Epithelial cell of proximal tubule (primary cell): ENCODE measurements at regions not wholly inside any gene's neighbourhood (a gene's known extent, or its start where the extent isn't known, plus 50 kb on each side); places are given as distances from the start of the nearest gene placed in this dataset.
A peak's percentile ranks its signal among the peaks of the same experiment; 100 is the strongest.

Experiments used
- DNase-seq: peaks from one replicate; pipeline ENCODE4 v3.0.0-alpha.2; 2011; ENCODE audit warnings: low read depth
- H3K4me3 ChIP-seq: 2 replicates; pipeline ENCODE4 v1.5.1; 2011; ENCODE audit warnings: low read depth, mild to moderate bottlenecking, low read length
- TF ChIP-seq, protein P1 (sequence below): conservative IDR thresholded peaks from 2 replicates; pipeline ENCODE4 v1.5.1; 2012; ENCODE audit warnings: low read depth, mild to moderate bottlenecking, low read length

DNA sequence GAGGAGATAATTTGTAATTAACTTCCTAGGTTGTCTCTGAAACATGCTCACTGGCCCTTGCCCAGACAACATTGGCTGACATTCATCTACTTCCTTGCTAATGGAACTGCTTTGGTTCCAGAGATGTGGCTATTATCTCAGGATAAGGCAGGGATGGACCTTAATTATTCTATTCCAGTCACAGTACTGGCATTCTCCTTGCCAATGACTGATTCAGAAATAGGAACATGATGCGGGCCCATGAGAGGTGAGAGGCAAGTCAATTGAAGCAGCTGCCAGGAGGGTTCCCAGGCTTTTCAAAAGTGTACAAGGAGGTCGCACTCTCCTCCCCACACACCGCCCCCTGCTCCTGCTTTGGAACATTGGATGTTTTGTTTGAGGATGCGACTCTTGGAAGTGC is 109.6 kb upstream of the DGKB start:
- TF ChIP-seq, protein P1, sequence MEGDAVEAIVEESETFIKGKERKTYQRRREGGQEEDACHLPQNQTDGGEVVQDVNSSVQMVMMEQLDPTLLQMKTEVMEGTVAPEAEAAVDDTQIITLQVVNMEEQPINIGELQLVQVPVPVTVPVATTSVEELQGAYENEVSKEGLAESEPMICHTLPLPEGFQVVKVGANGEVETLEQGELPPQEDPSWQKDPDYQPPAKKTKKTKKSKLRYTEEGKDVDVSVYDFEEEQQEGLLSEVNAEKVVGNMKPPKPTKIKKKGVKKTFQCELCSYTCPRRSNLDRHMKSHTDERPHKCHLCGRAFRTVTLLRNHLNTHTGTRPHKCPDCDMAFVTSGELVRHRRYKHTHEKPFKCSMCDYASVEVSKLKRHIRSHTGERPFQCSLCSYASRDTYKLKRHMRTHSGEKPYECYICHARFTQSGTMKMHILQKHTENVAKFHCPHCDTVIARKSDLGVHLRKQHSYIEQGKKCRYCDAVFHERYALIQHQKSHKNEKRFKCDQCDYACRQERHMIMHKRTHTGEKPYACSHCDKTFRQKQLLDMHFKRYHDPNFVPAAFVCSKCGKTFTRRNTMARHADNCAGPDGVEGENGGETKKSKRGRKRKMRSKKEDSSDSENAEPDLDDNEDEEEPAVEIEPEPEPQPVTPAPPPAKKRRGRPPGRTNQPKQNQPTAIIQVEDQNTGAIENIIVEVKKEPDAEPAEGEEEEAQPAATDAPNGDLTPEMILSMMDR, result no peak
- DNase-seq, result no peak
- no peak overlapping the region for H3K4me3 ChIP-seq

DNA sequence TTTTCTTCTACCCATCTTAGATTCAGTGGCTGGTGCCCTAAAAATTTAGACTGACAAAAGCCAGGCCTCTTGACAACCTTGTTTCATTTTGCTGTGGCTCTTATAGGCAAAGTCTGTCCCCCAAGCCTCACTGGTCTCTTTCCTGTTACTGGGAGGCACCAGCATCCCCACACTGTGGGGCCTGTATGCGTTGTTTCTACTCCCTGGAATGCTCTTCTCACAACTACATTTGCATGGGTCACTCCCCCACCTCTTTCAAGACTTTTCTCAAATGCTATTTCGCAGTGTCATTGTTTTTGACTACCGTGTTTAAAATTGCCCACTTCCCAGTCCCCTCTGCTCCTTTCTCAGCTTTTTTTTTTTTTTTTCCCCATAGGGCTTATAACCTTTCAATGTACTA is 108.7 kb upstream of the DGKB start:
- TF ChIP-seq, protein P1, result no peak
- DNase-seq, result no peak
- no peak overlapping the region for H3K4me3 ChIP-seq

DNA sequence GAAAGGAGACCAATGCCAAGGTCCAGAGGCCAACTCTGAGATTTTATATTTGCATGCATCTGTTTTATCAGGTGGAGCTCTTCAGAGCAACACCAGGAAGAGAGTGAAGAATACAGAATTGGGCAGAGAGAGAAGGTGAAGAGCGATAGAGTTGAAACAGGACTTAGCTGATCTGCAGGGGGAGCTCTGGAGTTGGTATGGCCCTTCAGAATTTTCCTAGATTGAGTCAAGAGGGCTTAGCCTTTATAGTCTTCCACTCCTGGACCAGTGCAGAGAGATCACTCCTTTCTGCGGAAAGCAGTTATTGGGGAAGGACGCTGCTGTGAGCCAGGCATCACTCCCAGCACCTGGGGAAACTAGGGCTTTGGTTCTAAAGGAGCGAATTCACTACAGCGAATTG is 105.0 kb upstream of the DGKB start:
- TF ChIP-seq, protein P1, result peak; percentile 77
- DNase-seq, result peak; percentile 12
- H3K4me3 ChIP-seq, result no peak overlapping the region

DNA sequence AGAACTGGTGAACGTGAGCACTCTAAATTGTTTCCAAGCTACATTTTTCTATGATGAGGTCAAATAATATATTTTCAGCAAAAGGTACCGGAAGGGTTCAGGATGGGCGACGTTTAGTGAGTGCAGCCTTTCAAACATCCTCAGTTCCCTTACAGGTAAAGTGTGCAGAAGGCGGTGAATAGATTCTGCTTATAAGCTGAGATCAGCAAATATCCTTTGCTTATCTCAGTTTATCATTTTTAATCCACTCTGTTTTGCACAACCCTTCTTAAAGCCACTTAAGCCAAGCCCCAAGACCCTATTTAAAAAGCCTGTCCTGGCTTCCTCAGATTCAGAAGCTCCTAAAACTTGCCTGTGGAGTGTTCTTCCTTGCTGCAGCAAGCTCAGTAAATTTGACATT is 103.1 kb upstream of the DGKB start:
- no peak for DNase-seq
- TF ChIP-seq, protein P1, result no peak
- no peak overlapping the region for H3K4me3 ChIP-seq

DNA sequence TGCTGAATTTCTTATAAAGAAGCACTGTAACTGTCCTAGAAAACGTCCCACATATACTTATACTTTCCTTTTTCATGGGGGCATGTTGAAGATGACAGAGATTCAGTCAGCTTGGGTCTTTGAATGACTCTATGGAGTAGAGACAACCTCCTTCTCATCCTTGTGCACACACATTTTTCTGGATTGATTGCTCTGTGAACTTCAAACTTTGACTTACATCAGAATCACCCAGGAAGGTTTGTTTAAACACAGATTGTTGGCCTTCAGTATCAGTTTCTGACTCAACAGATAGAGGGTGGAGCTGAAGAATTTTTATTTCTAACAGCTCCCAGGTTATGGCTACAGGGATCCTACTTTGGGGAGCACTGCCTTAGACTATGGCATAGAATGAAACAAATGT is 97.6 kb upstream of the DGKB start:
- TF ChIP-seq, protein P1, result no peak
- no peak overlapping the region for H3K4me3 ChIP-seq
- DNase-seq, result no peak

DNA sequence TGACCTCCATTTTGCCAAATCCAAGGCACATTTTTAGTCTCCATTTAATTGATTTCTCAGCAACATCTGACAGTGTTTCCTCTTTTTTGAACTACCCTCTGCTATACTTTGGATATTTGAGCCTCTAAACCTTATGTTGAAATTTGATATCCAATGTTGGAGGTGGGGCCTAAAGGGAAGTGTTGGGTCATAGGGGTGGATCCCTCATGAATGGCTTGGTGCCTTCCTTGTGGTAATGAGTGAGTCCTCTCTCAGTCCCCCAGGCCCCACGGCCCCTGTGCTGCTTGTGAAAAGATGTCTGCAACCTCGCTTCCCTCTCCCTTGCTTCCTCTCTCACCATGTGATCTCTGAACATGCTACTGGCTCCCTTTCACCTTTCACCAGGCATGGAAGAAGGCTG is 96.8 kb upstream of the DGKB start:
- TF ChIP-seq, protein P1, result no peak
- no peak for DNase-seq
- H3K4me3 ChIP-seq, result no peak overlapping the region

DNA sequence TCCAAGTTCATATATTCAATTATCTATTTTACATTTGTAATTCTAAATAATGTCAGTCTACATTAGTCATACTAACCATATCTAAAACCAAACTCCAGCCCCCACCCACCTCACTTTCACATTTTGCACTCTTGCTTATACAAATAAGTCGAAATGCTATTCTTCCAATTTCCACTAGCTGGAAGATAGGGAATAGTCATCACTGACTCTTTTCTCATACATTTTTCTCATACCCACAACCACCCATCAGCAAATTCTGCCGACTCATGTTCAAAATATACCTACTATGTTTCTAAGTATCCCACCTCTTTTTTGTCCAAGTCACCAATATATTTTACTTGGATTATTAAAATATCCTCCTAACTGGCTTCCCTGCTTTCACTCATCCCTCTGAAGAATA is 93.2 kb upstream of the DGKB start:
- no peak for DNase-seq
- TF ChIP-seq, protein P1, result no peak
- no peak overlapping the region for H3K4me3 ChIP-seq
